GDM1 (cell line): ENCODE measurements at regions not wholly inside any gene's neighbourhood (a gene's known extent, or its start where the extent isn't known, plus 50 kb on each side); places are given as distances from the start of the nearest gene placed in this dataset.

Experiments used
- DNase-seq: peaks from one replicate; lab custom pipeline; 2025; lab: John Stamatoyannopoulos, UW

DNA sequence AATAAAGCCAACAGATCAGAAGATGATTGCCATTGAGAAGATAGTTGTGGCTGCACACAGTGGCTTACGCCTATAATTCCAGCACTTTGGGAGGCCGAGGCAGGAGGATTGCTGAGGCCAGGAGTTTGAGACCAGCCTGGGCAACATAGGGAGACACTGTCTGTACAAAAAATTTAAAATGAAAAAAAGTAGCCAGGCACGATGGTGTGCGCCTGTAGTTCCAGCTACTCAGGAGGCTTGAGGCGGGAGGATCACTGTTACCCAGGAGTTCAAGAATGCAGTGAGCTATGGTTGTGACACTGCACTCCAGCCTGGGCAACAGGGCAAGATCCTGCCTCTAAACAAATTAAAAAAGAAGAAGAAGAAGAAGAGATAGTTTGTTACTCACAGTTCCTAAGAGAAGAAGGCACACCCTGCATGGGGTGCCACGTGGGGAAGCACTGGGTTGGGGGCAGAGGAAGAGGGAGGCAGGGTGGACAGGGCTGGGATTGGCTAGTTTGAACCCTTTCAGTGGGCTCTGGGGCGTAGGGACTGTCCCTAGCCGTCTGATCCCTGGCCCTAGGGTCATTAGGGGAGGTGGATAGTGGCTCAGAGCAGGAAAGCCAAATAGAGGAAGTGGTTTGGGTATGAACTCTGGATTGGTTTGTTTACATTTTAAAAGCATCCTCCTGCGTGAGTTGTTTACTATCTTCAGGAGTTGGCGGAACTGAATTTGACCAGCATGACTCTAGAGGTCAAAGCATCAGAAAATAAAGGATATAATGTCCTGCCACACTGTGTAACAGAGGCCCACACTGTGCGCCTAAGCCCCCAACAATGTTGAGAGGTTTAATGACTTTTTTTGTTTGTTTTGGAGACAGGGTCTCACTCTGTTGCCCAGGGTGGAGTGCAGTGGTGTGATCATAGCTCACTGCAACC is 60.5 kb upstream of the MEDAG start:
- DNase-seq: no peak

DNA sequence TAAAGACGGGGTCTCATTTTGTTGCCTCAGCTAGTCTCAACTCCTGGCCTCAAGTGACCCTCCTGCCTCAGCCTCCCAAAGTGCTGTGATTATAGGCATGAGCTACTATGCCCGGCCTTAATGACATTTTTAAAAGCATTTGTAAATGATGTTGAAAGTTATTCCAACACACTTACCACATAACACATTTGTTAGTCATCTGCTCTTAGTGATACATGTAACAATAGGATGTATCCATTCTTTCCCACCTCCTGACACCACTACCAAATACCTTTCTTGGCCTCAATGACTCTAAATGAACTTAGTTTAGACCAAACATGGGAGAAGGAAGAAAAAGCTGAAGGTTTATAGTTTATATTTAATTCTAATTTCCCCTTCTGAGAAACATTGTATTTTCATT is 59.8 kb upstream of the MEDAG start:
- no peak for DNase-seq

GRCh38 chr13:30846866-30847265 is 59.2 kb upstream of the MEDAG start:
- no peak for DNase-seq

DNA sequence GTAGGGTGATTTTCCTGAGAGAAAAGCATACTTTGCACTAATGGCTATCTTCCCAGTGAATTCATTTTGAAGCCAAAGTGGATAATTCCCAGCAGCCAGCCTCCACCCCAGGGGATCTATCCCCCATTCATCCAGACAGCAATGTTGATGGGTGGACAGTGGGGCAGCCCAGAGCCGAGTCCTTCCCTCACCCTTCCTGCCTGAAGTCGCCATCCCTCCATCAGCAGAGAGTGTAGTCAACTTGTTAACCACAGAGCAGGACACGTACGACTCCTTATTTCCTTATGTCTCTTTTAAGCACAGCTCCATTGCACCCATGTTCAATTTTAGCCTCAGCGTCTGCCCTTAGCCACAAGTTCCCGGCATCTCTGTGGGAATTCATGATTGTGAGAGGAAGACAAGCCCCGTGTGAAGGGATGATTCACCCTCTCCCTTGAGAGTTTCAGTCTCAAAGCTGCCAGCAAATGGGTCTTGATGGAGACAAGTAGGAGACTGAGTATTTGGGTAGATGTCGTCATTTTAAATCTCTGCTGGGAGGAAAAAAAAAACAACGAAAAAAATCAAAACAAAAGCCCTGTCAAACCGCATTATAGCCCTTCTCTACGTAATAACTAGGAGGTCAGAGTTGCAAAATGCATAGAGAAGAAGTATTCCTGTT is 58.3 kb upstream of the MEDAG start:
- DNase-seq: no peak

DNA sequence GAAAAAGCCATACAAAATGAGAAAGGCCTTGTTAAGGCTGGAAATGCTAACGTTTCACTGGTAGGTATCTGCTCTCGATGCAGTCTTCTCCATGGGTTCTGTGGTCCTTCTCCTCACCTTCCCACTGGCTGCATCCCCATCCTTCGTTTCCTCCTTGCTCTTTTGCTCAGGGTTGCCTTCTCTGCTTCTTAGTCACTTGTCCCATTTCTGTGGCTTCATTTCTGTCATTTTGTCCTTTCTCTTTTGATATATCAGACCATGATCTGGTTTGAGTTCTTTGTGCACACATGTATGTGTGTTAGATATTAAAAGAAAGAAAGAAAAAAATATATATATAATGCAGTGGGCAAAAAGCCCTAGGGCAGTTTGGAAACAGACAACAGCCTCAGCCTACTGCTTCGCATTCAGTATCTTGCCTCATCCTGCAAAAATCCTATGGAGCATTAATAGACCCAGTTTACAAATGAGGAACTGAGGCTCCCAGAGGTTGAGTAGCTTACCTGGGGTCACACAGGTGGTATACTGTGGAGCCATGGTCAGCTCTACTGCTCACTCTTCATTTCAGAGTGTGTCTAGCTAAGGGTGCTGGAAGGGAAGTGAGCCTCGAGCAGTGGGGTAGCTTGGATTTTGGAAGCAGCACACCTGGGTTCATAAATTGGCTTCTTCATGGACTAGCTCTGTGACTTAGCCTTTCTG is 57.6 kb upstream of the MEDAG start:
- DNase-seq: no peak

DNA sequence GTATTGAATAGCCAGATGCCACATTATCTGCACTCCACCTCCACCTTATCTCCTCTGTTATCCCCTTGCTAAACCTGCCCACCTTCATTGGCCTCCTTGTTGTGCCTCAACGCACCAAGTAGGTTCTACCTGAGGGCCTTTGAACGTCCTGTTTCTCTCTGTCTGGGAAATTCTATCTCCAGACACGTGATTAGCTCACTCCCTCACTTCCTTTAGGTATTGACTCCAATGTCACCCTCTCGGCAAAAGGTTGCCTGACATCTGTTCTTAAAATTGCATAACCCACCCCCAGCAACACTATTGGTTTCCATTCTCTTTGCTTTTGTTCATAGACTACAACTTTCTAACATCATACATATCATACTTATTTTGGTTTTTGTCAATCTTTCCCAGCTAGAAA is 56.5 kb upstream of the MEDAG start:
- DNase-seq: no peak

GRCh38 chr13:30850204-30850866 is 55.7 kb upstream of the MEDAG start:
- DNase-seq: no peak

DNA sequence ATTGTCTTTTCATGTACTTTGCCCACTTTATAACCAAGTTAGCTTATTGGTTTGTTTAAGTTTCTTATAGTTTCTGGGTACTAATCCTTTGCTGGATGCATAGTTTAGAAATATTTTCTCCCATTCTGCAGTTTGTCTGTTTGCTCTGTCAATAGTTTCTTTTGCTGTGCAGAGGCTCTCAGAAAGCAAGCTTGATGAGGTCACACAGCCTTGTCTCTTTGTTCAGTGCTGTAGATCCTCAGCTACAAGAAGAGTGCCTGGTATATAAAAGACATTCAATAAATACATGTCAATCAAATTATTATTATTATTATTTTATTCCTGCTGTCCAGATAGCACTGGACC is 55.2 kb upstream of the MEDAG start:
- no peak for DNase-seq

- DNase-seq: no peak
These were observed 54.4 kb upstream of the MEDAG start for GRCh38 chr13:30851697-30852096.

DNA sequence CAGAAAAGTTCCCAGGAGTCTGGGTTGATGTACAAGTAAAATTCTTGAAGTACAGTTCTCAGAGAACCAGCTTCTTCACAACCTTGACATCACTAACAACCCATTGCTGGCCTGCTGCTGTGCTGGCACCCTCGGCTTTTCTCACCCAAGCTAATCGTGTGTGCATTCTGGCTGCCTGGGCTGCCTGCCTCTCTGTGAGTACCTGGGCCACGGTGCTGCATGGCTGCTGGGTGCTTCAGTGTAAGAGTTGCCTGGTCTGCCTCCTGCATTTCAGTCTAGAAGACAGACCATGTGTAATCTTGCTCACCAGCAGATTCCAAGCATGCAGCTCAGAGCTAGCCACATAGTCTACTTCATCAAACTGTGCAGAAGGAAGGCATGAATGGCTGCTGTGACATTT is 50.5 kb upstream of the MEDAG start:
- no peak for DNase-seq

DNA sequence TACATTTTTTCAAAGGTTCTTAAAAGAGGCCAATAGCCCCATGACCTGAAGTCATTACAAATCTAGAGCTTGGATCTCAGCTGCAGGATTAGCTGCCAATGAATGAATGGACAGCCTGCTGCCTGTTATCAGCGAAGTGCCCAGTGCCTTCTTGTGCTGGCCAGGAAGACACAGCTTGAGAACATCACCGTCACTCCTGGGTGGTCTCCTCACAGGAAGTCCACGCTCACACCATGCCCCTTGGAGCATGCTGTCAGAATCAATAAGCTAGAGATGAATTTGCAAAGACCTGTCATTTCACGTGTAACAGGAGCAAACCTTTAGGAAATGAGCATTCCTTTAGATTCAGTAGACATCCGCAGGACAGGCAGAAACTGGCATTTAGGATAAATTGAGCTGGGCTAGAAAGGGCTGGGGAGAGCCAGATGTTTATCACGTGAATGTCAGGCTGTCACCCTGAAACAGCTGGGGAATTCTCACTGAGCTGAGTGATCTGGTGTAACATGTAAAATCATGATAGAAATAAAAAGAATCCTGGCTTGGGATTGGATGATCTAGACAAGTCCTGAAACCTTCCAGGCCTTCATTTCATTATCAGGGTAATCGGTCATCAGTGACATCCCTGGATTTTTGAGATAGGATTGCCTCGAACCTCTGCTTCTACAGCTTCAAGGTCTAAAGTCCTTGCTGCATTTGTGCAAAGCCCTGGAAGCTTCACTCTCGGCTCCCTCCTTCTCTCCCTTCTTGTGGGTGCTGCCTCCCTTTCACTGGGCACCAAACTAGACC is 49.9 kb upstream of the MEDAG start:
- DNase-seq: no peak
